Left lobe of liver (tissue), 2 donors: ENCODE measurements at regions not wholly inside any gene's neighbourhood (a gene's known extent, or its start where the extent isn't known, plus 50 kb on each side); places are given as distances from the start of the nearest gene placed in this dataset.
A peak's percentile ranks its signal among the peaks of the same experiment; 100 is the strongest.

Experiments
- ATAC-seq: fragments of 200-7000 bp; cut with Tn5 transposase; one replicate; pipeline ENCODE4 v1.9.1; 2020; ENCODE audit warnings: mild to moderate bottlenecking, moderate library complexity
- DNase-seq: peaks from one replicate; pipeline ENCODE4 v3.0.0-alpha.2; 2020; ENCODE audit warnings: low spot score
- donor health status: DM: no; HTN: no; CAD: no; lungs with moderate emphysema.
- donor health status: DM: no; HTN: yes; CAD: no.

DNA sequence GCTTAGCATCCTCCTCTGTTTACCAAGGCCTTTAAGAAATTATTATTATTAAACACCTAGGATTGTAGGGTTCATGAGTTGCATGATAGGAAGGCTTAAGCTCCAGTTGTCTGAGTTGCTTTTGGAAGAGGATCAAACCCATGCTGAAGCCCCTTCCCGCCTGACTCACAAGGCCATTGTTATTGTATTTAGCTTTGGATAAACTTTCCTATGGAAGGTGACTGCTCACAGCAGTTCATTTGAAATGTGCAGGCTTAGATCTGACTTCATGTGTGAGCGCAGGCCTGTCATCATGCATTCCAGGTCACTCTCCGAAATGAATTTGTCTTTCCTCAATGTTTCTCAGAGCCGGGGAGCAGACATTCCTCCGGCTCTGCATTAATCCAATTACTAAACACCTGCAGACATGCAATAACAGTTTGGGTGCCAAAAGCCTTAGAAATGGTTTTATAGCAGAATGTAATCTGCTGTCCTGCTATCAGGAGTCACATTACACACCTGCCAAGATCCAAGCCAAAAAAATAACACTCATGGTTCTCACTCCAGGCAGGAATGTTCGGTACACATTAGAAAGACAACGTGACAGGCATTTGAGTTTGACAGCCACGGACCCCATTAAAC lies 119.9 kb downstream of the OSR1 start:
- no peak for ATAC-seq
- DNase-seq: no peak

DNA sequence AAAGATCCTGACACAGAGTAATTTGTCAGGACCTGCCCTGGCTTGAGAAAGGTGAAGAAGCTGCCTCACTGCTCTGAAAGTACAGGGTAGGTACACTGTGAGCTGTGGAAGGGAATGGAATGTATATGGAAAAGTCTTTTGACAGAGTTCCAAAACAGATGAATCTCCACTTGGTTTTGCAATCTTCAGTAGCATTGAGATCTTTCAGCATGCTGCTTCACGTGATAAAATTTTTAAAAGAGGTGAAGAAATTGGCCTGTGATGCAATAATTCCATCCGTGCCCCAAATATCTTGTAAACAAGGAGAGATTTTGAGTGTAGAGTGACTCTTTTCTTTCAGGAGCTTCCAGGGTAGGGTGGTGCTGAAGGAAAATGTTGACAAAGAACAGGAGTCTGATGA lies 123.1 kb downstream of the OSR1 start:
- peak; percentile 44 for ATAC-seq
- no peak for DNase-seq

- ATAC-seq (peak; percentile 50), DNase-seq (no peak)
Measured at GRCh38 chr2:19232312-19232711, 126.1 kb downstream of the OSR1 start.

DNA sequence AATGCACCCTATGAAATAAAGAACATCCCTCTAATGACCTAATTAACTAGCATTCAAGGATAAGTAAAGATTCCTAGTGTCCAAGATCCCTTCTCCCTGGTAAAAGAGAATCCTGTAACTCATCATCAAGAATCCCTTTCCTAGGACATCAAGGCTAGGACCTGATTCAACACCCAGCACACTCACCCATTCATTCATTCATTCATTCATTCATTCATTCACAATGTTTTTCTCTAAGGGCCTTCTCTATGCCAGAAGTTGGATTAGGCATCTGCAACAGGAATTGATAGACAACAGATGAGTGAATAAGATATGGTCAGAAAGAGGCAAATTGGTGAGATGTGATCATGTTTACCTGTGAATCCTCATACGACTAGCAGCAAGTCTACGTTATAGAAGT lies 126.8 kb downstream of the OSR1 start:
- DNase-seq (no peak), ATAC-seq (no peak)

- ATAC-seq (no peak), DNase-seq (no peak)
Measured at GRCh38 chr2:19230626-19231025, 127.8 kb downstream of the OSR1 start.

GRCh38 chr2:19228715-19229114 lies 129.7 kb downstream of the OSR1 start:
- DNase-seq: no peak
- ATAC-seq: no peak

DNA sequence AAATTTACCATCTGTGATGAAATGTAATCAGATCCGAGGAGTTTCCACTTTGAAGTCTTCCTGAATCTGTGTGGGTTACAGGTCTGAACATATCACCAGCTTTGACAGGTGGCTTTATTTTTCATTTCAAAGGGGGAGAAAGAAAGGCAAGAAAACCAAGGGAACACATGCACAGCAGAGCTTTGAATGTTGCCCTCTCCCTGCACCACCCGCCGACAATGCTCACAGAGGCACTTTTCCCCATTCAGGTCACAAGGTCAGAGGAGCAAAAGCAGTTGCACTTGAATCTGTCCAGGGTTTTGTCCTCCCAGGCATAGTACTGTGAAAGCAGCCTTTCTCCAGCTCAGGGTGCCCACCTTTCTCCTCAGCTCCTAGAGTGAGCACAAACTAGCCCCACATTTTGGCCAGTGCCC lies 130.2 kb downstream of the OSR1 start:
- no peak for ATAC-seq

DNA sequence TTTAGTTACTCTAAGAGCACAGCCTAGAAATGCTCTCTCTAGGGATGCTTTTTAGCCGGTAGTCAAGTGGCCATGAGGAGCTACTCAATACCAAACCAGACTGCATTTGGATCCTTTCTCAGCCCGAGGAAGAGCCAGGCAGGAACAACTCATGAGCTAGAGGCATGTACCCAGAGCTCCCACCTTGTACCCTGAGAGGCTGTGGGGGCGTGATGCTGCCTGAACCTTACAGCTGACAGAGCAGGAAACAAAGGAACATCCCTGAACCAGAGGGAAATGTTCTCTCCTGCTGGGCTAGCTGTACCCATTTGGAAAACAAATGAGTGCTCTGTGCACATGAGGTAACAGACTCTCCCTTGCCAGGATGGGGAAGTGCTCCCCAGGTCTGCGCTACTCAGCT lies 131.6 kb downstream of the OSR1 start:
- DNase-seq (no peak), ATAC-seq (no peak)

More for the DNA sequence above, 130.2 kb downstream of the OSR1 start:
- DNase-seq: no peak

DNA sequence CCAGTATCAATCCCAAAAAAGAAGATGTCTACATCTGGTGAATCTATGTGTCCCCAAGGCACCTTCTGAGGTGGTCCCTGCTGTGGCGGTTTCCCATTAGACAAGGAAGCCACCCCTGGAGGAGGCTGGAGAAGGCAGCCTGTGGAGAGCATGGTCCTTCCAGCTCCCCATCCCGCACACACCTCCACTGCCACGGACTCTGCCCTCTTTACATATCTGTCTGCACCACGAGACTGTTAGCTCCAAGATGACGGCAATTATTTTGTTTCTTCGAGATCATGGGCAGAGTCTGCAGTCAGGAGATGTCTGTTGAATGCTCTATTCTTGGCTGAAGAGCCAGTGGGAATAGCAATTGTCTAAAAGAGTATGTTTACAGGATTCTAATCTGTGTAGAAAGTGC lies 132.0 kb downstream of the OSR1 start:
- no peak for DNase-seq
- ATAC-seq: no peak

GRCh38 chr2:19225931-19226330 lies 132.5 kb downstream of the OSR1 start:
- DNase-seq (no peak), ATAC-seq (no peak)

DNA sequence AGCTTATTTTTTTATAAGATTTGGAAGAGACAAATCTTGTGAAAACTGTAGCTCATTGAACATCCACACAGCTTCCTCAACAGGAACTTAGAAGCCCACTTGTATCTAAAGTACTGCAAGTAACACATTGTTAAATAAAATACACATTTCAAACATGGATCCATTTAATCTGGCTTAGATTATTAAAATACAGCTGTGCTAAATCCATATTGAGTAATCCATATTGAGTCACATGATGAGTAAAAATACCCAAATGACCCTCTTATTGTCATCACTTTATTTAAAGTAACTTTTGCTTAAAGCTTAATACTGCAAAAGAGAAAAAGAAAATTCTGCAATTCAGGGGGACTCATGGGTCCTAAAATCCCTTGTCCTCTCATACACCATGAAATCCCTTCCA lies 133.3 kb downstream of the OSR1 start:
- ATAC-seq (no peak), DNase-seq (no peak)

DNA sequence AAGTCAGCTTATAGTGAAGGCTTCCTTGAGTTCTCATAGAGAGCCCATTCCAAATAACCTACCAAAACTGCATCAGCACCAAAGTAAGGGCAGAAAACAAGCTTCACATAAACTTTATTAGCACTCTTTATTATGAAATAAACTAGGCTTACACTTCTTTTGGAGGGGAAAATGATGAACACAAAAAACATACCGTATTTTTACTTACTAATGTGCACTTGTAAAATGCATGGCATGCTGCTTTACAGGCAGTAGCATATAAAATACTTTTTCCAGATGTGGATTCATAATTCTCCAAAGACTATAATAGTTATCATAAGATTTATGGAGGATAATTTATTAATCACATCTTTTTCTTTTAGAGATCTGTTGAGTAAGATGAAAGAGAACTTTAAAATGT lies 133.9 kb downstream of the OSR1 start:
- no peak for ATAC-seq
- no peak for DNase-seq

DNA sequence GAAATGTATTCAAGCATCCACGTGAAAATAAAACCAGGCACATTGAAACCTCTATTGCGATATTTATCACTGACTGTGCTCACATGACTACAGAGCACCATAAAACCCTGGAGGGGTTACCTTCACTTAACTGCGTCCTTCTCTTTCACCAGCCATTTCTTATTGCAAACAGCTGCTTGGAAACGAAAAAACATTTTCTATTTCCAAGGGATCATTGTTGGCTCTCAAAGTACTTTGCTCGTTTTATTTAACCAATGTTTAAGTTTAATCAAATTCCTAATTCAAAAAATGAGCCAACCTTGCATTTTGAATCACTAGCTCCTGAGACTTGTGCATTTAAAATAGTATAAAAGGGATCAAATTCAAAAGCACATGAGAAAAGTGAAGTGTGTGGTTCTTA lies 134.4 kb downstream of the OSR1 start:
- no peak for ATAC-seq
- DNase-seq: no peak

- DNase-seq (no peak), ATAC-seq (no peak)
Measured at GRCh38 chr2:19219060-19219459, 139.4 kb downstream of the OSR1 start.

DNA sequence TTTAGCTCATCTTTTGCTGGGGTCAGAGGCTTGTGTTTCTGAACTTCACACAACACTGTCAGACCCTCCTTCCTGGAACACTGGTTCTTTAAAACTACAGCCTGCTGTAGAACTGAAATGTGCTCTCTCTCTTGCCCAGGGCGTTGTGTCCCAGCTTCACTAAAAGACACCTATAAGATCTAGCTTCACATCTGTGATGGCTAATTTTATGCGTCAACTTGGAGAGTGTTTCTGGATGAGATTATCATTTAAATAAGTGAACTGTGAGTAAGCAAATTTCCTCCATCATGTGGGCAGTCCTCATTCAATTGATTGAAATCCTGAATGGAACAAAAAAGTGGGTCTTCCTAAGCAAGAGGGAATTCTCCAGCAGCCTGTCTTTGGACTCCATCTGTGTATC lies 140.3 kb downstream of the OSR1 start:
- no peak for ATAC-seq
- no peak for DNase-seq

- DNase-seq: no peak
- no peak for ATAC-seq
Measured at GRCh38 chr2:19216676-19217602, 141.5 kb downstream of the OSR1 start.

- DNase-seq: no peak
- no peak for ATAC-seq
Measured at GRCh38 chr2:19216238-19216637, 142.2 kb downstream of the OSR1 start.

DNA sequence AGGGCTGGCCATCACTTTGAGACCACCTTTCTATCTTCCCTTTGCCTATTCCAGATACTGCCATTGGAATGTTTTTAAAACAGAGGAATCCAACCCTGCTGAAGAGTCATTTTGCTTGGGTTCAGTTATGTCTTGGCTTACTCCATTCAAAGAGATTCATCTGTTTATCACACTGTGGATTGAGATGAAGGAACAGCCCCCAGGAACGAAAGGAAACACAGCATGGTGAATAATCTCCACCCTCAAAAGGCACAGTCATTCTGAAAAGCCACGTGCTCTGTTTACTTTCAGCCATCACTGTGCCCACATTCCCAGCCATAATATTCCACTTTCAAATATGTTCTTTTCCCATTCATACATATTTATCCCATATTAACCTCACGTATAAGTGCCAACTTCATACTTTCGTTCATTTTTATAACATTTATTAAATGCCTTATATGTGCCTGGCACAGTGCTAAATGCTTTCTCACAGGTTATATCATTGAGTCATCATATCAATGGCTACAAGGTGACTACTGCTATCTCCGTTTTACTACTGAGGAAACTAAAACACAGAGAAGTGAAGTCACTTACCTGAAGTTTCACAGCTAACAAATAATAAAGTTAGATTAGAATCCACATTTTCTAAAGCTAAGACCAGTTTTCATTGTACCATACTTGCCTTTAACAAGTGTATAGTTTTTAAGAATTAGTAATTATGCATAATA lies 143.6 kb downstream of the OSR1 start:
- DNase-seq: no peak
- ATAC-seq: no peak

GRCh38 chr2:19209575-19210341 lies 148.7 kb downstream of the OSR1 start:
- ATAC-seq: no peak
- DNase-seq: no peak

GRCh38 chr2:19208479-19209199 lies 149.8 kb downstream of the OSR1 start:
- no peak for DNase-seq
- no peak for ATAC-seq
